Activated CD4-positive, alpha-beta T cell treated with anti-CD3 and anti-CD28 coated beads, Interleukin-2, amount 50 U/mL, for 4 hours (primary cell): ENCODE measurements at regions not wholly inside any gene's neighbourhood (a gene's known extent, or its start where the extent isn't known, plus 50 kb on each side); places are given as distances from the start of the nearest gene placed in this dataset.
"Not testable (repeated sequence)": the region's sequence is repeated elsewhere in the genome, so short reads cannot be mapped to it uniquely, and the experiment has no call there.

ENCODE experiments used
- DNase-seq, 2 experiments: peaks; one replicate each; pipeline ENCODE4 v3.0.0-alpha.2; 2020

GRCh38 chr18:66995270-66995669 lies 391.4 kb upstream of the CDH19 start:
- DNase-seq, result no peak

GRCh38 chr18:66994790-66995189 lies 390.9 kb upstream of the CDH19 start:
- DNase-seq, result no peak

- no peak for DNase-seq
These were observed 389.6 kb upstream of the CDH19 start for GRCh38 chr18:66993492-66993891.

- DNase-seq, result no peak
These were observed 387.0 kb upstream of the CDH19 start for GRCh38 chr18:66990909-66991308.

- no peak for DNase-seq
These were observed 375.1 kb upstream of the CDH19 start for GRCh38 chr18:66979009-66979408.

- no peak for DNase-seq
These were observed 368.8 kb upstream of the CDH19 start for GRCh38 chr18:66972681-66973080.

- DNase-seq, result no peak
These were observed 368.1 kb upstream of the CDH19 start for GRCh38 chr18:66971960-66972359.

- DNase-seq, result no peak
These were observed 362.3 kb upstream of the CDH19 start for GRCh38 chr18:66966171-66966570.

- no peak for DNase-seq
These were observed 354.4 kb upstream of the CDH19 start for GRCh38 chr18:66958309-66958708.

- no peak for DNase-seq
These were observed 347.9 kb upstream of the CDH19 start for GRCh38 chr18:66951750-66952149.

- DNase-seq, result no peak
These were observed 345.5 kb upstream of the CDH19 start for GRCh38 chr18:66949419-66949818.

GRCh38 chr18:66937546-66937945 lies 333.7 kb upstream of the CDH19 start:
- no peak for DNase-seq

GRCh38 chr18:66931010-66931409 lies 327.1 kb upstream of the CDH19 start:
- no peak for DNase-seq

- no peak for DNase-seq
These were observed 312.9 kb upstream of the CDH19 start for GRCh38 chr18:66916834-66917233.

GRCh38 chr18:66900837-66901236 lies 296.9 kb upstream of the CDH19 start:
- no peak for DNase-seq

- no peak for DNase-seq
These were observed 291.7 kb upstream of the CDH19 start for GRCh38 chr18:66895631-66896030.

GRCh38 chr18:66894851-66895250 lies 291.0 kb upstream of the CDH19 start:
- no peak for DNase-seq

- not testable (repeated sequence) for DNase-seq
These were observed 288.5 kb upstream of the CDH19 start for GRCh38 chr18:66892388-66892787.

GRCh38 chr18:66874812-66875474 lies 271.1 kb upstream of the CDH19 start:
- DNase-seq, result no peak

- no peak for DNase-seq
These were observed 270.5 kb upstream of the CDH19 start for GRCh38 chr18:66874375-66874774.

GRCh38 chr18:66873899-66874298 lies 270.0 kb upstream of the CDH19 start:
- DNase-seq, result no peak

- no peak for DNase-seq
These were observed 268.4 kb upstream of the CDH19 start for GRCh38 chr18:66872277-66872676.

GRCh38 chr18:66867653-66868052 lies 263.8 kb upstream of the CDH19 start:
- DNase-seq, result no peak

GRCh38 chr18:66866427-66866940 lies 262.6 kb upstream of the CDH19 start:
- not testable (repeated sequence) for DNase-seq

- DNase-seq, result no peak
These were observed 234.6 kb upstream of the CDH19 start for GRCh38 chr18:66838340-66838987.
